ENCODE measurements at regions not wholly inside any gene's neighbourhood (a gene's known extent, or its start where the extent isn't known, plus 50 kb on each side); places are given as distances from the start of the nearest gene placed in this dataset.

DNA sequence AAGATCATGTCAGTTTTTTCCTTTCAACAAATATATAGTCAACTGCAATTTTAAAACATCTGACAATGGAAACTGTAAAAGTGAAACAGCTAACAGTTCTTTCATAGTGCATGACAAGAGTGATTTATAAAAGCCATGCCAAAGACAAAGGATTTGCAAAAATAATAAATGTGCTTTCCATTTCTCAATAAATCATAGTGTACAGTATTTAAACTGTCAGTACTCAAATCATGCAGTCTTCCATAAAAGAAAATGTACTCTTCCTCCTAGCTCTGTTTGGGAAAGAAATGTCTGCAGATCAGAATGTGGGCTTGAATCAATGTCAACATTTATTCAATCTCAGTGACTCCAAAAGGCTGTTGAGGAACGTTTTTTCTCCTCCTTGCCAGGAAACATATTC is 131.7 kb upstream of the PDE1A start:
- Histone ChIP-seq H3K4me1 (no peaks in the 10 kb centered on the region), H3K36me3 (no peaks in the 10 kb centered on the region), H3K9me3 (no peaks in the 10 kb centered on the region), H3K27ac (no peak overlapping the region), H3K27me3 (no peaks in the 10 kb centered on the region), H3K4me3 (no peak overlapping the region)
- intact Hi-C loops (cut with DNase I) = no loop called here
- ATAC-seq (no peak), DNase-seq (no peak)
- TF ChIP-seq, protein P1, sequence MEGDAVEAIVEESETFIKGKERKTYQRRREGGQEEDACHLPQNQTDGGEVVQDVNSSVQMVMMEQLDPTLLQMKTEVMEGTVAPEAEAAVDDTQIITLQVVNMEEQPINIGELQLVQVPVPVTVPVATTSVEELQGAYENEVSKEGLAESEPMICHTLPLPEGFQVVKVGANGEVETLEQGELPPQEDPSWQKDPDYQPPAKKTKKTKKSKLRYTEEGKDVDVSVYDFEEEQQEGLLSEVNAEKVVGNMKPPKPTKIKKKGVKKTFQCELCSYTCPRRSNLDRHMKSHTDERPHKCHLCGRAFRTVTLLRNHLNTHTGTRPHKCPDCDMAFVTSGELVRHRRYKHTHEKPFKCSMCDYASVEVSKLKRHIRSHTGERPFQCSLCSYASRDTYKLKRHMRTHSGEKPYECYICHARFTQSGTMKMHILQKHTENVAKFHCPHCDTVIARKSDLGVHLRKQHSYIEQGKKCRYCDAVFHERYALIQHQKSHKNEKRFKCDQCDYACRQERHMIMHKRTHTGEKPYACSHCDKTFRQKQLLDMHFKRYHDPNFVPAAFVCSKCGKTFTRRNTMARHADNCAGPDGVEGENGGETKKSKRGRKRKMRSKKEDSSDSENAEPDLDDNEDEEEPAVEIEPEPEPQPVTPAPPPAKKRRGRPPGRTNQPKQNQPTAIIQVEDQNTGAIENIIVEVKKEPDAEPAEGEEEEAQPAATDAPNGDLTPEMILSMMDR (IDR thresholded peaks at IDR 0.05) = no peak

DNA sequence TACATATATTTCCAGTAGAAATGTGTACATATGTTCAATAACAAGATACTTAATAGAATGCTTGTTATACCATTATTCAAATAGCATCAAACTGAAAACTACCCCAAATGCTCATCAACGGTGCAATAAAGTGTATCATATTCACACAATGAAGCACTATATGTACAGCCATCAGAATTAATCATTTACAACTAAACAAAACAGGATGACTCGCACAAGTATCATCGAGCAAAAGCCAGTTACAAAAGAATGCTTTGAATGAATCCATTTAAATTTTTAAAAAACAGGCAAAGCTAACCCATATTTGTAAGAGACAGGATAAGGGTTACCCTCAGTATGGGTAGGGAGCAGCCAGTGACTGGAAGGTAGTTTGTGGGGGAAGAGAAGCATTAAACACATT is 132.8 kb upstream of the PDE1A start:
- TF ChIP-seq, protein P1 (IDR thresholded peaks at IDR 0.05) = no peak
- no peak for ATAC-seq

DNA sequence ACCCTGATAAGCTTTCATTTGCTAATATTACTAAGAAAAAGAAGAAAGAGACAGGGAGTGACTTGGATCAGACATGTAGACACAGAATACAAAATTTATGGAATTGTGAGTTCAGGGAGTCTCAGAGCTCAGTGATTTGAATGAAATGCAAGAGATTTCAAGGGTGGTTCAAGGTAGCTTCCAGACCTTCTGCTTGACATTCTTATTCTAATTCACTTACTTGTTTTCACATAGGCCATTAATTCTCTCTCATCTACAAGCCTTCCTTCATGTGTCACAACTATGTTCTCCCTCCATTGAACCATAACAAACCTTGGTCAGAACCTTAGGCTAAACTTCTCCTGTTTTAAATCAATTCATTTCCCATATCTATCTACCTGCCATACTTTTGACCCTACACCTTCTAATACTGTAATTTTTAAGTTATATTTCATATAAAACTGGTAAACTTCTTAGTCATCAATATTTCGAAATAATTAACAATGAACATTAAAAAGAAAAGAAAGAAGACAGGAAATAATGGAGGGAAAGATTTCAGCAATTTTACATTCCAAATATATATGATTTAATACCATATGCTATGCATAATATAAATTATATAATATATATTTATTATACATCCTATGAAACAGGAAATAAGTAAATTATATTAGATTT is 139.2 kb upstream of the PDE1A start:
- H3K27ac ChIP-seq = no peak overlapping the region
- H3K27me3 ChIP-seq = no peaks in the 10 kb centered on the region
- no peak for ATAC-seq
- TF ChIP-seq, protein P1 (IDR thresholded peaks at IDR 0.05) = no peak
- no peak for DNase-seq
- H3K4me3 ChIP-seq = no peak overlapping the region
- H3K4me1 ChIP-seq = no peaks in the 10 kb centered on the region
- intact Hi-C loops (cut with DNase I) = no loop called here
- no peaks in the 10 kb centered on the region for H3K9me3 ChIP-seq
- no peaks in the 10 kb centered on the region for H3K36me3 ChIP-seq

More for the DNA sequence above, 132.8 kb upstream of the PDE1A start:
- no peak for DNase-seq
- no peaks in the 10 kb centered on the region for H3K27me3 ChIP-seq
- intact Hi-C loops (cut with DNase I) = no loop called here
- H3K9me3 ChIP-seq = no peaks in the 10 kb centered on the region
- H3K36me3 ChIP-seq = no peaks in the 10 kb centered on the region
- no peak overlapping the region for H3K27ac ChIP-seq
- no peaks in the 10 kb centered on the region for H3K4me1 ChIP-seq
- no peak overlapping the region for H3K4me3 ChIP-seq

DNA sequence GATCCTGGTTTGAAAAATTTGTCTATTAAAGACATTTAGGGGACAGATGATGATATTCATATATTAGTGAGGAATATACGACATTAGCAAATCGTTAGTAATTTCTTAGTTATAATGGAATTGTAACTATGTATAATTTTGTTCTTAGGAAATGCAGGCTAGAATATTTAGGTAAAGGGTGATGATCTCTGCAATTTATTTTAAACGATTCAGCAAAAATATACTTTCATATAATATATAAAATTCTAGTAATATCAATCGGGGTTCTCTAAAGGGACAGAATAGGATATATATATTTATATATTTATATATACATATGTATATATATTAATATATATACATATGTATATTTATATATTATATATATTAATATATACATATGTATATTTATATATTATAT is 142.5 kb upstream of the DNAJC10 start:
- intact Hi-C loops (cut with DNase I) = no loop called here
- no peak overlapping the region for H3K27ac ChIP-seq
- H3K4me3 ChIP-seq = no peak overlapping the region
- TF ChIP-seq, protein P1 (IDR thresholded peaks at IDR 0.05) = no peak
- no peaks in the 10 kb centered on the region for H3K9me3 ChIP-seq
- ATAC-seq = no peak
- H3K4me1 ChIP-seq = no peaks in the 10 kb centered on the region
- H3K36me3 ChIP-seq = no peaks in the 10 kb centered on the region
- no peak for DNase-seq
- no peaks in the 10 kb centered on the region for H3K27me3 ChIP-seq

DNA sequence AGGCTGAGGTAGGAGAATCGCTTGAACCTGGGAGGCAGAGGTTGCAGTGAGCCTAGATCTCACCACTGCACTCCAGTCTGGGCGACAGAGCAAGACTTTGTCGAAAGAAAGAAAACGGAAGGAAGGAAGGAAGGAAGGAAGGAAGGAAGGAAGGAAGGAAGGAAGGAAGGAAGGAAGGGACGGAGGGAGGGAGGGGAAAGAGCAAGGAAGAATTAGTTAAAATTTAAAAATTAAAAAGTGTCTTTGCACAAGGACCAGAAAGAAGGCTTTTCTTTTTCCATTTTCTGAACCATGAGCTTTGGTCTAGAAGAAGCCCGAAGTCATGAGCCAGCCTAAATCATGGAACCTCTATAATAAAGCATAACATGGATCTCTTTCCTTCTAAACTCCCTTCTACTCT is 138.2 kb upstream of the DNAJC10 start:
- Histone ChIP-seq H3K27ac (no peak overlapping the region), H3K4me1 (no peaks in the 10 kb centered on the region), H3K27me3 (no peaks in the 10 kb centered on the region), H3K9me3 (no peaks in the 10 kb centered on the region), H3K4me3 (no peak overlapping the region), H3K36me3 (no peaks in the 10 kb centered on the region)
- TF ChIP-seq, protein P1 (IDR thresholded peaks at IDR 0.05) = no peak
- no peak for DNase-seq
- intact Hi-C loops (cut with DNase I) = no loop called here
- no peak for ATAC-seq

Data from left lung (tissue), 4 donors.